GM23248 (cell line): ENCODE measurements at regions not wholly inside any gene's neighbourhood (a gene's known extent, or its start where the extent isn't known, plus 50 kb on each side); places are given as distances from the start of the nearest gene placed in this dataset.

Source experiments
- DNase-seq: peaks from one replicate; pipeline ENCODE4 v3.0.0-alpha.2; 2015
- H2AFZ ChIP-seq: fragments of 200-600 bp; sonication (generic); 2 replicates; pipeline ENCODE4 v1.6.1; 2016; ENCODE audit warnings: antibody characterized with exemption
- H3F3A ChIP-seq: fragments of 200-600 bp; sonication (generic); 2 replicates; pipeline ENCODE4 v1.6.1; 2016; ENCODE audit warnings: mild to moderate bottlenecking, antibody characterized with exemption, mixed run types; ENCODE audit not compliant: insufficient read depth
- H3K27ac ChIP-seq: fragments of 200-600 bp; sonication (generic); 2 replicates; pipeline ENCODE4 v1.5.1; 2016; ENCODE audit warnings: mild to moderate bottlenecking
- H3K27me3 ChIP-seq: fragments of 200-600 bp; sonication (generic); replicated peaks from 2 replicates; pipeline ENCODE4 v1.6.1; 2016; ENCODE audit warnings: mild to moderate bottlenecking; ENCODE audit not compliant: insufficient read depth
- H3K36me3 ChIP-seq: fragments of 200-600 bp; sonication (generic); 2 replicates; pipeline ENCODE4 v1.6.1; 2016; ENCODE audit warnings: low read depth, mild to moderate bottlenecking
- H3K4me1 ChIP-seq: fragments of 200-600 bp; sonication (generic); 2 replicates; pipeline ENCODE4 v1.6.1; 2016; ENCODE audit warnings: mild to moderate bottlenecking; ENCODE audit not compliant: insufficient read depth
- H3K4me2 ChIP-seq: fragments of 200-600 bp; sonication (generic); one replicate; pipeline ENCODE4 v1.6.1; 2016; ENCODE audit warnings: mild to moderate bottlenecking; ENCODE audit not compliant: unreplicated experiment
- H3K4me3 ChIP-seq: fragments of 200-600 bp; sonication (generic); 2 replicates; pipeline ENCODE4 v1.5.1; 2016; ENCODE audit warnings: mild to moderate bottlenecking
- H3K79me2 ChIP-seq: fragments of 200-600 bp; sonication (generic); 2 replicates; pipeline ENCODE4 v1.6.1; 2016; ENCODE audit warnings: mild to moderate bottlenecking; ENCODE audit not compliant: insufficient read depth
- H3K9ac ChIP-seq: fragments of 200-600 bp; sonication (generic); 2 replicates; pipeline ENCODE4 v1.6.1; 2016; ENCODE audit warnings: mild to moderate bottlenecking
- H3K9me2 ChIP-seq: fragments of 200-600 bp; sonication (generic); 2 replicates; pipeline ENCODE4 v1.6.1; 2016; ENCODE audit warnings: mixed run types, mild to moderate bottlenecking, moderate library complexity; ENCODE audit not compliant: insufficient read depth
- H3K9me3 ChIP-seq: fragments of 200-600 bp; sonication (generic); one replicate; pipeline ENCODE4 v1.6.1; 2017; ENCODE audit warnings: low read depth
- H4K20me1 ChIP-seq: fragments of 200-600 bp; sonication (generic); 2 replicates; pipeline ENCODE4 v1.6.0; 2016; ENCODE audit not compliant: insufficient read depth
- EZH2 ChIP-seq: fragments of 200-600 bp; sonication (generic); IDR thresholded peaks from 2 replicates; pipeline ENCODE4 v1.6.1; 2018; ENCODE audit warnings: antibody characterized with exemption, mild to moderate bottlenecking; ENCODE audit not compliant: insufficient read depth, poor library complexity, severe bottlenecking
- EZH2phosphoT487 ChIP-seq: fragments of 200-600 bp; sonication (generic); IDR thresholded peaks from 2 replicates; pipeline ENCODE4 v1.6.1; 2018; ENCODE audit warnings: antibody characterized with exemption, moderate library complexity, mild to moderate bottlenecking, low read depth; ENCODE audit not compliant: insufficient read depth
- WGBS, 2 experiments: methylation state at CpG; one replicate each; pipeline ENCODE4 v1.1.6; 2015 to 2017; ENCODE audit warnings: low lambda C conversion rate in 2 of 2, low coverage in 1 of 2; ENCODE audit errors: missing lambda C conversion rate in 2 of 2; 5-methylcytosine and 5-hydroxymethylcytosine counted together
- in situ Hi-C: fragments of 300-500 bp; cut with MboI; formaldehyde crosslinking; loops from 2 replicates; pipeline ENCODE4 v1.15.0; 2020

GRCh38 chr12:92624236-92624635, 78.6 kb upstream of the PLEKHG7 start:
- H3K9me2 ChIP-seq = no peaks in the 10 kb centered on the region
- peak overlapping the region; percentile 38 for H3K4me2 ChIP-seq
- peak overlapping the region; percentile 31 for H3K27ac ChIP-seq
- 9 to 16% methylated on average over 1 of the region's 1 CpG for WGBS, 2 experiments
- no peaks in the 10 kb centered on the region for H4K20me1 ChIP-seq
- no peak overlapping the region for H3K9ac ChIP-seq
- no peaks in the 10 kb centered on the region for H3K27me3 ChIP-seq
- DNase-seq = peak; percentile 82
- peaks cover 34% of the 10 kb centered on the region for H3F3A ChIP-seq
- no peaks in the 10 kb centered on the region for H3K9me3 ChIP-seq
- peaks cover 47% of the 10 kb centered on the region for H3K4me1 ChIP-seq
- no peaks in the 10 kb centered on the region for H3K36me3 ChIP-seq
- H3K79me2 ChIP-seq = no peaks in the 10 kb centered on the region
- H2AFZ ChIP-seq = no peak overlapping the region; the same call in 1 of the 2 replicates
- in situ Hi-C loops = no loop called here
- TF ChIP-seq EZH2phosphoT487 = no peak
- no peak for TF ChIP-seq EZH2
- 0 out of 2 replicates have a peak overlapping the region, but pooled peaks have one; percentile 2 for H3K4me3 ChIP-seq

DNA sequence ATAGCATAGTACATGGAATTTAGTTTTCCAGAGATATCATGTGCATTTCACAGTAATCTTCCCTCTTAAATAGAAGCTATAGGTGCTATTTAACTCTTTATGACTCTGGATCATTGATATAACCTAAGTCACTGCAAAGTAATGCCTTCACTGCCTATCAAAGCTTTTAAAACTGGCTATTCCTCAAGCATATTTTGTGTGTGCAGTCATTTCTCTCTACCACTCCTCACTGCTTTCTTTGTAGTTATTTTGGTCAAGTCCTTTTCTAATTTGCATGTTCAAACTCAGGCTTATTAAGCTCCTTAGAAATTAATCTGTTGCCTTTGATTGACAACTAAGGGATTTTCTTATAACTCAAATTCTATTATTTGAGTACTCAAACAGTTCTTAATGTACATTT, 79.4 kb upstream of the PLEKHG7 start:
- Histone ChIP-seq H3K27me3 (no peaks in the 10 kb centered on the region), H4K20me1 (no peaks in the 10 kb centered on the region), H3K9me2 (no peaks in the 10 kb centered on the region), H3K79me2 (no peaks in the 10 kb centered on the region), H3K27ac (no peak overlapping the region), H3K4me3 (no peak overlapping the region), H3K9me3 (no peaks in the 10 kb centered on the region), H3F3A (peaks cover 34% of the 10 kb centered on the region), H3K9ac (no peak overlapping the region), H3K4me1 (peaks cover 45% of the 10 kb centered on the region), H3K4me2 (no peak overlapping the region), H2AFZ (no peak overlapping the region), H3K36me3 (no peaks in the 10 kb centered on the region)
- in situ Hi-C loops = no loop called here
- no peak for TF ChIP-seq EZH2phosphoT487
- DNase-seq = no peak

- in situ Hi-C loops = no loop called here
- 44 to 50% methylated on average over 3 of the region's 3 CpGs for WGBS, 2 experiments
- H3K4me1 ChIP-seq = peaks cover 41% of the 10 kb centered on the region
These were observed 81.0 kb upstream of the PLEKHG7 start for GRCh38 chr12:92621833-92622232.

DNA sequence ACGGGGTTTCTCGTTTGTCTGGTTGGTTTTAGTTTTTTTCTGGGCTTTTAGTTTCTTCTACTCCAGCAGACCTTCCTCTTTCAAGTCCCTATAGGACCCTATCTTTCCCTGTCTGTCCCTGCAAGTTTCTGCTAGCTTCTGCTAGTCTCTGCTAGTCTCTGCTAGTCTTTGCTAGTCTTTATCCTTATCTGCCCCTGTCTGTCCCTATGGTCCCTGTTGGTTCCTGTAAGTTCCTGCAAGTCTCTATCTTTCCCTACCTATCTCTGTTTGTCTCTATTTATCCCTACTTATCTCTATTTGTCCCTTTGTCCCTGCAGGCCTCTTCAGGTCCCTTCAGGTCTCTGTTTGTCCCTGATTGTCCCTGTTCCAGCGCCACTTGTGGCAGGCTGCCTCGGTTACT, 81.5 kb upstream of the PLEKHG7 start:
- in situ Hi-C loops = no loop called here
- TF ChIP-seq EZH2phosphoT487 (no peak), EZH2 (no peak)
- H3K4me3 ChIP-seq = no peak overlapping the region
- H3F3A ChIP-seq = peaks cover 34% of the 10 kb centered on the region
- H3K9ac ChIP-seq = no peak overlapping the region
- no peaks in the 10 kb centered on the region for H3K9me3 ChIP-seq
- H3K79me2 ChIP-seq = no peaks in the 10 kb centered on the region
- H4K20me1 ChIP-seq = no peaks in the 10 kb centered on the region
- H2AFZ ChIP-seq = no peak overlapping the region
- H3K4me1 ChIP-seq = peaks cover 41% of the 10 kb centered on the region
- H3K27me3 ChIP-seq = no peaks in the 10 kb centered on the region
- H3K27ac ChIP-seq = no peak overlapping the region
- WGBS, 2 experiments = 96 to 97% methylated on average over 4 of the region's 4 CpGs
- no peaks in the 10 kb centered on the region for H3K36me3 ChIP-seq
- no peak for DNase-seq
- H3K4me2 ChIP-seq = no peak overlapping the region
- no peaks in the 10 kb centered on the region for H3K9me2 ChIP-seq

More at GRCh38 chr12:92621833-92622232, 81.0 kb upstream of the PLEKHG7 start:
- Histone ChIP-seq H3K9me3 (no peaks in the 10 kb centered on the region), H3K4me2 (no peak overlapping the region), H3K27me3 (no peaks in the 10 kb centered on the region), H4K20me1 (no peaks in the 10 kb centered on the region), H3K9me2 (no peaks in the 10 kb centered on the region), H3K9ac (no peak overlapping the region), H3K27ac (no peak overlapping the region), H3K79me2 (no peaks in the 10 kb centered on the region), H2AFZ (no peak overlapping the region), H3K36me3 (no peaks in the 10 kb centered on the region), H3F3A (peaks cover 34% of the 10 kb centered on the region), H3K4me3 (no peak overlapping the region)
- TF ChIP-seq EZH2phosphoT487 (no peak), EZH2 (no peak)
- peak; percentile 30 for DNase-seq
